Retinal pigment epithelial cell (primary cell): ENCODE measurements at regions not wholly inside any gene's neighbourhood (a gene's known extent, or its start where the extent isn't known, plus 50 kb on each side); places are given as distances from the start of the nearest gene placed in this dataset.

Experiments used
- DNase-seq: peaks from one replicate; pipeline ENCODE4 v3.0.0-alpha.2; 2010; ENCODE audit warnings: low read depth
- H3K4me3 ChIP-seq: 2 replicates; pipeline ENCODE4 v1.5.1; 2011; ENCODE audit warnings: mild to moderate bottlenecking, low read length, control low read depth, moderate library complexity
- TF ChIP-seq, protein P1 (sequence below): conservative IDR thresholded peaks from 2 replicates; pipeline ENCODE4 v1.5.1; 2011; ENCODE audit warnings: low read depth, low read length, control low read depth, inconsistent platforms

DNA sequence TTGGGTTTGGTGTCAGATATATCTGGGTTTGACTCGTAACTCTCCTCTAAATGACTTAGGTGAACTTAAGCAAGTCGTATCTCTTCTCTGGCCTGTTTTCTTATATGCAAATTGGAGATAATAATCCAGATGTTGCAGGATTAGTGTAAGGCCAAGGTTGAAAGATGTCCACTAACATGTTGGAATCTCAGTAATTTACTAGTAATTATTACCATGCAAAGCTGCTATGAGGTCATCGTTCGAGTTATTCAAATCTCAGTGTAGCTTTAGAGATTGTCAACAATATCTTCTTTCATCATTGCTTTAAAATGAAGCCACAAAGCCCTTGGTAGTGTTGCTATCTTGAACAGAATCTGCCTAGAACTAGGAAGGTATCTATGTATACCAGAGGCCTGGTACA, 437.7 kb upstream of the KLF4 start:
- TF ChIP-seq, protein P1, sequence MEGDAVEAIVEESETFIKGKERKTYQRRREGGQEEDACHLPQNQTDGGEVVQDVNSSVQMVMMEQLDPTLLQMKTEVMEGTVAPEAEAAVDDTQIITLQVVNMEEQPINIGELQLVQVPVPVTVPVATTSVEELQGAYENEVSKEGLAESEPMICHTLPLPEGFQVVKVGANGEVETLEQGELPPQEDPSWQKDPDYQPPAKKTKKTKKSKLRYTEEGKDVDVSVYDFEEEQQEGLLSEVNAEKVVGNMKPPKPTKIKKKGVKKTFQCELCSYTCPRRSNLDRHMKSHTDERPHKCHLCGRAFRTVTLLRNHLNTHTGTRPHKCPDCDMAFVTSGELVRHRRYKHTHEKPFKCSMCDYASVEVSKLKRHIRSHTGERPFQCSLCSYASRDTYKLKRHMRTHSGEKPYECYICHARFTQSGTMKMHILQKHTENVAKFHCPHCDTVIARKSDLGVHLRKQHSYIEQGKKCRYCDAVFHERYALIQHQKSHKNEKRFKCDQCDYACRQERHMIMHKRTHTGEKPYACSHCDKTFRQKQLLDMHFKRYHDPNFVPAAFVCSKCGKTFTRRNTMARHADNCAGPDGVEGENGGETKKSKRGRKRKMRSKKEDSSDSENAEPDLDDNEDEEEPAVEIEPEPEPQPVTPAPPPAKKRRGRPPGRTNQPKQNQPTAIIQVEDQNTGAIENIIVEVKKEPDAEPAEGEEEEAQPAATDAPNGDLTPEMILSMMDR = no peak
- DNase-seq = no peak
- H3K4me3 ChIP-seq = no peak overlapping the region

DNA sequence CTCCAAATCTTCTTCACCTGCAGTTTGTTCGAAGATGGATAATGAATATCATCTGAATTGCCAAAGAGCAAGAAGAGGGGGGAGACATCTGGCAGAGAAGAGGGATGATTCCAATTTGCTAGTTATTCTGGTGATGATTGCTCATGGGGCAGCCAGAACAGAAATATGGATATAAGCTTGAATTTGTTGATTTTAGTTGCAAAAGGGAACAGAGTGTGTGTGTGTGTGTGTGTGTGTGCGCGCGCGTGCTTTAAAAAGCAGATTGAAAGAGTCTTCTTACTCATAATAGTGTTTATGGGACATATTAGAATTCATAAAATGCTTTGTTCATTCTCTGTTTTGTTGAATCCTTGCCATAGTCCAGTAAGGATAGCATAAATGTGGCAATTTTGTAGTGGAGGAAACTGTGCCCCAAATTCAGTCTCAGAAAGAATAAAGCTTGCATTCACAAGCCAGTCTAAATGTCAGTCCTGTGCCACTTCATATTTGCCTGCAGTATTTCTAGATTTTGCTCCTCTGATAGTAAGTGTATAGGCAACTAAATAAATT, 436.3 kb upstream of the KLF4 start:
- DNase-seq = no peak
- no peak overlapping the region for H3K4me3 ChIP-seq
- TF ChIP-seq, protein P1 = no peak

DNA sequence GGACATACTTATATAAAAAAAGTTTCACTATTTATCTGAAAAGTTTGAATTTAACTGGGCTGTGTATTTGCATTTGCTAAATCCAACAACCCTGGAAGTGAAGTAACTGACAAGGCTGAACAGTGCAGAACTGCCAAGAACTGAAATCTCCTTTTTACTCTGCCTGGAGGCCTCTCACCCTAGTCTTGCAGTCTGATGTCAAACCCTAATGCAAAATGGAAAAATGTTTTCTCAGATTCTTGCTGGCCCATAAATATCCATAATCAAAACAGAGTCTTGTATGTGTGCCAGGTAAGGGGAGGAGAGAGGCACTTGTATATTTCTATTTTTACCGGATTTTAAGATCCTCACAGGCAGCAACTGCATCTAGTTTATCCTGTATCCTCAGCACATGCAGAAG, 432.7 kb upstream of the KLF4 start:
- no peak overlapping the region for H3K4me3 ChIP-seq
- TF ChIP-seq, protein P1 = no peak
- DNase-seq = no peak

DNA sequence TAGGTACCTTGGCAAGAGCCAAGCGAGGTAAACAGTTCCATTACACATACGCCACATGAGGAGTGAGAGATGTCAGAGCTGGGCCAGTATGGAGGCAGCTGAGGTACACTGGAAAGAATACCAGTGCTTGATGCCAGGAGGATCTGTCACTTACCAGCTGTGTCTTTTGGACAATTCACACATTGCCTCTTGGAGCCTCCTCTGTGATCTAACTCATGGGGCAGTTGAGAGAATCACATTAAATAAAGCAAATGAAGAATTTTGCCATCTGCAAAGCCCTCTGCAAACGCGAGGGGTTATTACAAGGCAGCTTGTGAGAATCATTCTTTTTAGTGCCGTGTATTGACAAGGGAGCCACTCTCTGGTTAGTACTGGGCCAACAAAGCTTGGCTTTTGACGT, 429.7 kb upstream of the KLF4 start:
- no peak for DNase-seq
- TF ChIP-seq, protein P1 = no peak
- H3K4me3 ChIP-seq = no peak overlapping the region

DNA sequence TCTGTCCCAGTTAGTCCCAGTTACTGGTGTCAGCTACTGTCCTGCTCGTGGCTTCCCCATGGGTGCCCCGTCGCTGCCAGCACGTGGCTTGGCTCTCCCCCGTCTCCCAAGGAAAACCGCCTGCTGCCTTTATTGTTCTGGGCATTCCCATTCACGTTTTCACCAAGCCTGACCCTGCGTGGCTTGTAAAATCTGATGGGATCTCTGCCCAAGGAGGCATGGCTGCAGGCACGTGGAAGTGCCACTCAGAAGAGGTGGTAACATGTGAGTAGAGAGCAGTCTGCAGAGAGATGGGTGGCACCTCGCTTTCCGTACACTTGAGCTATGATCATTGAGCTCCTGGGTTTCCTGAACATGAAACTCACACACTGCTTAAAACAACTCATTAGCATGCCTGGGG, 429.2 kb upstream of the KLF4 start:
- no peak for DNase-seq
- no peak overlapping the region for H3K4me3 ChIP-seq
- TF ChIP-seq, protein P1 = no peak

DNA sequence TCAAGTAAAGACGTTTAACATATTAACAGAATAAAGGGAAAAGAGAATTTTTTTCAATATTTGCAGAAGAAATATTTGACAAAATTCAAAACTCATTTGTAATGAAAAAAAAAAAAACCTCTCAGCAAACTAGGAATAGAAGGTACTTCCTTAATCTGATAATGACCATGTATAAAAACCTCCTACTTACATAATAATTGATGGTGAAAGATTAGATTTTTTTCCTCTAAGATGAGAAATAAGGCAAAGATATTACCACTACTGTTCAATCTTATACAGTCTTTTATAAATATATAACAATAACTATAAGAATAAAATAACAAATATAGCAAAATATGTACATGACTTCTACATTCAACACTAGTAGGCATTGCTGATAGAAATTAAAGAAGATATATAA, 424.6 kb upstream of the KLF4 start:
- no peak for DNase-seq
- TF ChIP-seq, protein P1 = no peak
- no peak overlapping the region for H3K4me3 ChIP-seq

DNA sequence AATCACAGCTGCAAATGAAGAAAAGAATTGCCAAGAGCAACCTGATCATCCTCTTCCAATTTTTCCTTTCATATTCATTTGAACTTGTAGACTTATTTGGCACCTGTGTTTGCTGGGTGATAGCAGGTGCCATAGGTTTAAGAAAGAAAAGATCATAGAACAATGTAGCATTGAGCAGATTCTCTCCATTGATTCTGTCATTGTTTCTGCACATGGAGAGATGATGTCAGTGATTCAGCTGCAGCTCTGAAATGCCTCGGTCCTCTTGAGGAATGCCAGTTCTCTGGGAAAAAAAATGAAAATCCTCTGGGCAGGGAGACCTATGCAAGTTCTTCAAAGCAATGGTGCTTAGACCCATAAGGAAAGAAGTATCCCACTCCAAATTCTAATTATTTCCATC, 418.1 kb upstream of the KLF4 start:
- H3K4me3 ChIP-seq = no peak overlapping the region
- TF ChIP-seq, protein P1 = no peak
- no peak for DNase-seq
